Ectodermal cell (in vitro differentiated cells): ENCODE measurements at regions not wholly inside any gene's neighbourhood (a gene's known extent, or its start where the extent isn't known, plus 50 kb on each side); places are given as distances from the start of the nearest gene placed in this dataset.

ENCODE experiments used
- H3K27ac ChIP-seq: 2 replicates; pipeline ENCODE4 v1.7.0; 2013; ENCODE audit warnings: mild to moderate bottlenecking, low read depth, low read length; ENCODE audit not compliant: insufficient read depth, poor library complexity, severe bottlenecking
- H3K27me3 ChIP-seq: 2 replicates; pipeline ENCODE4 v1.7.0; 2013; ENCODE audit warnings: mild to moderate bottlenecking, low read length; ENCODE audit not compliant: insufficient read depth, control insufficient read depth, poor library complexity, severe bottlenecking
- H3K36me3 ChIP-seq: one replicate; pipeline ENCODE4 v1.7.0; 2013; ENCODE audit warnings: low read length; ENCODE audit not compliant: control insufficient read depth, insufficient read depth
- H3K4me1 ChIP-seq: one replicate; pipeline ENCODE4 v1.7.0; 2013; ENCODE audit warnings: low read length; ENCODE audit not compliant: control insufficient read depth, insufficient read depth
- H3K4me3 ChIP-seq: 2 replicates; pipeline ENCODE4 v1.7.0; 2013; ENCODE audit warnings: low read depth, low read length, control low read depth; ENCODE audit not compliant: insufficient read depth
- H3K9me3 ChIP-seq: 2 replicates; pipeline ENCODE4 v1.7.0; 2013; ENCODE audit warnings: mild to moderate bottlenecking, low read length, moderate library complexity; ENCODE audit not compliant: control insufficient read depth
- WGBS, 2 experiments: methylation state at CpG; one replicate each; pipeline ENCODE4 v1.1.7; 2013; ENCODE audit warnings: missing lambda C conversion rate in 2 of 2; 5-methylcytosine and 5-hydroxymethylcytosine counted together

DNA sequence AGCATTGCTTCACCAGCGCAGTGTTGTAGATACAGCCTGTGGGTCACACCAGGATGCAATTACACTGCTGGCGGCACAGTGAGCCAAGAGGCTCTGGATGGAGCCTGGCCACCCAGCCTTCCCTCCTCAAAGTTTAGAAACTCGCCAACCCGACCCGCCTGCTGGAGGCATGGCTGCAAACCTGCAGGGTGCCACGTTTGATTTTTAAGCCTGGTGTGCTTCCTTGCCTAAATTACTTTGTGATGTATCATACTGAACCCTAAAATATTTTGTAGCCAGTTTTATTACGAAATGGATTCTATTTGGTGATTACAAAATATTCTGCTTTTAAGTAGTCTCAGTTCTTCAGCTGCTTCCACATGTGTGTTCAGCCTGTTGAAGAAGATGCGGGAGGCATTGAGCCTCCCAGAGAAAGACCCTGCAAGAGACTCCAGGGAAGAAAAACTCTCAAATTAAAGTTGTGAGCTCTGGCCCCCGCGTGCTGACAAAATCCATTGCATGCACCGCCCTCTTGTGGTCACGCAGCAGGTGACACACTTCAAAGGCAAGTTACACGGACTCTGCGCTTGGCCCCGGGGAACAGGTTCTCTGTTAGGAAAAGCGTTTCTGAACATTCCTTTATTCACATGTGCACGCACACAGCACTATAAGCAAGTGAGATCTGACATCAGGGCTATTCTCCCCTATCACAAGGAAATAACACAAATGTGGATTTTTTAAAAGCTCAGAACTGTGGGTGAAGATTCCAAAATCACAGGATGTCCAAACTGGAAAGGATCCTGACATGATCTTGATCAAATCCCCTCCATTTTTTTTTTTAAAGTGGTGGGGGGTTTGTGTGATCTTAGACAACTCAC lies 63.0 kb upstream of the TWIST2 start:
- no peaks in the 10 kb centered on the region for H3K36me3 ChIP-seq
- H3K4me3 ChIP-seq = no peak overlapping the region
- H3K27me3 ChIP-seq = no peaks in the 10 kb centered on the region
- H3K27ac ChIP-seq = no peak overlapping the region
- H3K4me1 ChIP-seq = no peaks in the 10 kb centered on the region
- WGBS, 2 experiments = 40 to 44% methylated on average over 17 of the region's 17 CpGs
- no peaks in the 10 kb centered on the region for H3K9me3 ChIP-seq

DNA sequence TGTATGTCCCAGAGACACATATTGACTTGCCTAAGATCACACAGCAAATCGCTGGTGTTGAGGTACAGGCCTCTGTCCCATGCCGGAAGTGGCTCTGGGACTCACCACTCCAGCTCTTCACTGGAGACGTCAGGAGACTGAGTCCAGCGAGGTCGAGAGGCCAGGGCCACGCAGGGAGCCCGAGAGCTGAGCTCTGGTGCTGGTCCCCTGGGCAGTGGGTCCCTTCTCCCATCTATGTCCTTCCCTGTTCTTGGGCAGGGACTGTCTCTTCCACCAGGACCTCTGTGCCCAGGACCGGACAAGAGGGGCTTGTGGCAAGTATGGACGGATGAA lies 62.4 kb upstream of the TWIST2 start:
- no peak overlapping the region for H3K4me3 ChIP-seq
- H3K36me3 ChIP-seq = no peaks in the 10 kb centered on the region
- H3K4me1 ChIP-seq = no peaks in the 10 kb centered on the region
- no peak overlapping the region for H3K27ac ChIP-seq
- H3K27me3 ChIP-seq = no peaks in the 10 kb centered on the region
- 88 to 90% methylated on average over 9 of the region's 9 CpGs for WGBS, 2 experiments
- H3K9me3 ChIP-seq = no peaks in the 10 kb centered on the region

DNA sequence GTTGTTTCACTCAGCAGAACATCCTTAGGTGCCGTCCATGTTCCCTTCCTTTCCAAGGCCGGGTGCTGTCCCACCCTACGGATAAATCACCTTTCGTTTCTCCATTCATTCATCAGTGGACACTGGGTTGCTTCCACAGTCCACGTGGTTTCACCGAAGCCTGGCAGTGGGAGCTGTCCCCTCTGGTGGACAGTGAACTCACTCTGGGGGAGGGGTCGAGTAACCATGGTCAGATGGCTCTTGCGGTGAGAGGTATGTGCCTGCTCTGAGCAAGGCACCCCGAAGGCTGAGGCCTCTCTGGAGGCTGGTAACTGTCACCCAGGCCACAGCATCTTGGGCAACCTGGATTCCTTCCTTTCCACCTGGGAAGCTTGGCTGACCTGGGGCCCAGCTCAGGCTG lies 61.5 kb upstream of the TWIST2 start:
- 93 to 94% methylated on average over 9 of the region's 9 CpGs for WGBS, 2 experiments
- Histone ChIP-seq H3K9me3 (no peaks in the 10 kb centered on the region), H3K27ac (no peak overlapping the region), H3K4me3 (no peak overlapping the region), H3K36me3 (no peaks in the 10 kb centered on the region), H3K27me3 (no peaks in the 10 kb centered on the region), H3K4me1 (no peaks in the 10 kb centered on the region)

DNA sequence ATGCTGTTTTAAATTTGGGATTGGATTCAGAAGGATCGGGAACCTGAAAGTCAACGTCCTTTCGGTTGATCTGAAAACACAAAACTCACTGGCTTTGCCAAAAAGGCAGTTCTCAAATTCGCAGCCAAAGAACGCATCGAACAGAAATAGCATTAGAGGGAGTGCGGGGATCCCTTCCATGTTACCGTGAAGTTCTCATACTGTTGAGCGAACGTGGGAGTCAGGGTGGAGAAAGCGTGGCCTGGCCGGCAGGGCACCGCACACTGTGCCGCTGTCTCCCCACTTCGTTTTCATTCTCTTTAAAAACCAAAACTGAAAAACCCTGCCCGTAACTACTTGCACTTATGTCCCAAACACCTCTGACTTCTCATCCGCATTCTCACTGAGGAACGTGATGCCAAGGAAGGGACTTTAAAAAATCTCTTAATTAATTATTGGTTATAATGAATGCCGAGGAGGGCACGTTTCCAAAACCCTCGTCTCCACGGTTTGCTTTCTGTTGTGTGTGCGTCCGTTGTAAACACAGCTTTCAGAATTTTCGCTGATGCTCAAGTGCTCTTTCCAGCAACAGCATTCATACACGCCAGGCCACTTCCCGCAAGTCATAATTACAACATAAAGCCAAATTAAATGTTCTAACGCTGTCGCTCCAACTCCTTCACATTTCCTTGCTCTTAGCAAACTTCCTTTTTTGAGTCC lies 60.9 kb upstream of the TWIST2 start:
- H3K36me3 ChIP-seq = no peaks in the 10 kb centered on the region
- H3K4me3 ChIP-seq = no peak overlapping the region
- H3K27ac ChIP-seq = no peak overlapping the region
- H3K27me3 ChIP-seq = no peaks in the 10 kb centered on the region
- 94 to 95% methylated on average over 29 of the region's 29 CpGs for WGBS, 2 experiments
- no peaks in the 10 kb centered on the region for H3K4me1 ChIP-seq
- H3K9me3 ChIP-seq = no peaks in the 10 kb centered on the region

DNA sequence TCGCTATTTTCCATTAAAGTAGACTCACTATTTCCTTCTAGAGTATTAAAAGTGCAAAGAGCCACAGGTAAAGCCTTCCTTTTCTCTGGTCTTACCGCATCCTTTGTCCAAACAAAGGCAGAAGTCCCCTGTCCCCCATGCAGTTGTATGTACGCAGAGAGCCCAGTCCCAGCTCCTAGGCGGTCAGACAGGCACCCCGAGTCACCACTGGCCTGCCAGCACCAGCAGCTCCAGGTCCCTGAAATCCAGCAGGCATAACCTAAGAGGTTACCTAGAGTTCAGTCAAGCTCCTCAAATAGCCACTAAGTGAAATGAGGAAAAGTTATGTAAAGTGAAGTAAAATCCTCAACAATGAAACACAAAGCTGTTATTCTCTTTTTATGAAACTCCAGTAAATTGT lies 60.4 kb upstream of the TWIST2 start:
- no peak overlapping the region for H3K4me3 ChIP-seq
- 91 to 95% methylated on average over 5 of the region's 5 CpGs for WGBS, 2 experiments
- H3K4me1 ChIP-seq = no peaks in the 10 kb centered on the region
- H3K9me3 ChIP-seq = no peaks in the 10 kb centered on the region
- no peaks in the 10 kb centered on the region for H3K27me3 ChIP-seq
- no peaks in the 10 kb centered on the region for H3K36me3 ChIP-seq
- no peak overlapping the region for H3K27ac ChIP-seq

DNA sequence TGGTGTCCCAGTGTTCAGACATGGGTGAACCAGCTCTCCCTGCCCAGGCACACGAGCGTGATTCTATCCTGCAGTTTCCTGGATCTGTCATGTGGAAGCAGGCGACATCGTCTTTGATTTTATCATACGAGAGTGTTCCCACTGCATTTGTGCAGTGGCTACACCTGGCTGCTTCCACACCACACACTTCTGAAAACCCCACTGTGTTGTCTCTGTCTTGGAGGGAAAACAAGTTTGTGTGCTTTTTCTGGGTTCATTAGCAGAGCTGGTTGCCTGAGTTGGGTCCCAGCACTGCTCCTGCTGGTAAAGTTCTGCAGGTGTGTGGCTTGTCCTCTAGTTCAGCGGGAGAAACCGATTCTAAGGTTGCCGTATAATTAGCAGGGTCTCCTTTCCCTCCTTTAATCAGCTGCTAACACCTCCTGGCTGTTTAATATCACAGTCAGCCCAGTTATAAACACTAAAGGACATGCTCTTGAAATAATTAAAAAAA lies 58.5 kb upstream of the TWIST2 start:
- Histone ChIP-seq H3K27me3 (no peaks in the 10 kb centered on the region), H3K27ac (no peak overlapping the region), H3K4me1 (no peaks in the 10 kb centered on the region), H3K9me3 (no peaks in the 10 kb centered on the region), H3K4me3 (no peak overlapping the region), H3K36me3 (no peaks in the 10 kb centered on the region)
- 94 to 95% methylated on average over 8 of the region's 8 CpGs for WGBS, 2 experiments

DNA sequence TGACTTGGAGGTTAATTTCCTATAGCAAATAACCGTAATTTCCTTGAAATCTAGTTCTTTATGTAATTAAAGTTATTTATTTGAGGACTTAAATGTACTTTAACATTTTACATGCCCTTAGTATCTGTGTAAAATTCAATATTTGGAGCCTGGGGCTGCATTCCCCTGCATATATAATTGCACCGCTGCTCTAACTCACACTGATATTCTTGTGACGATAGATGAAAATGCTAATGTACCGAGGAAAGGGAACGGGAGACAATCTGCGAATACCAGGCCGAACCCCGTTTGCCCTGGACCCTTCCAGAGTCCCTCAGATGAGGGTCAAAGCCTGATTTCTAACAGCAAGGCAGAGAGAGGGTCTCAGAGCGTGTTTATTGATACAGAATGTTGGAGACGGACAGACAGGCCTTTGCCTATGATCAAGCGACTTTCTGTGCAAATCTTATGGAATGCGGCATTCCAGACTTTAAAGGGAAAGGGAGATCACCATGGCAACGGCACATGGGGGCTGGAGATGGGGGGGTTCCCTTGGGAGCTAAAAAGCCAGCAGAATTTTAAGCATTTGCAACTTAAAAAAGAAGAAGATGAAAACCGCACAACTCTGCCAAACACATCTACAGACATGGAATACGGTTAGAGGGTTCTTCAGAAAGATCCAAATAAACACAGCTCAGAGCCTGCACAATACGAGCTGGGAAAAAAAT lies 57.6 kb upstream of the TWIST2 start:
- no peak overlapping the region for H3K27ac ChIP-seq
- H3K27me3 ChIP-seq = no peaks in the 10 kb centered on the region
- 95 to 96% methylated on average over 15 of the region's 16 CpGs for WGBS, 2 experiments
- H3K36me3 ChIP-seq = no peaks in the 10 kb centered on the region
- H3K9me3 ChIP-seq = no peaks in the 10 kb centered on the region
- H3K4me1 ChIP-seq = no peaks in the 10 kb centered on the region
- no peak overlapping the region for H3K4me3 ChIP-seq

DNA sequence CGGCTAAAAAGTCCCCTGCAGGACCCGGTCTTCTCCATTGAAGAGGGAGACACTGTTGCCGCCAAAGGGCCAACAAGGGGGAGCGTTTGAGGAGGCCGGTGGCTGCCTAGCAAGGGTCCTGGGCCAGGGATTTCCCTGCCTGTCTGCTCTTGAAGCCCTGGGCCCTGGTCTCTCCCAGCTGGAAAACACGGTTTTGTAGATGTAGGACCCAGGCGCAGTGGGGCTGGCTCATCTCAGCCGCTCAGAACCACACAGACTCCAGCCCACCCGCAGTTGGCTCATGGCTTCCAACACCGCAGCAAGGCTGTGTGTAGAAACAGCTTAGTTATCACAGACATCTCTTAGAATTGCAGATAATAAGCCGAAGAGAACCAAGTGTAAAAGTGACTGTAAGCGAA lies 57.1 kb upstream of the TWIST2 start:
- Histone ChIP-seq H3K9me3 (no peaks in the 10 kb centered on the region), H3K36me3 (no peaks in the 10 kb centered on the region), H3K27me3 (no peaks in the 10 kb centered on the region), H3K27ac (no peak overlapping the region), H3K4me3 (no peak overlapping the region), H3K4me1 (no peaks in the 10 kb centered on the region)
- 93 to 95% methylated on average over 12 of the region's 12 CpGs for WGBS, 2 experiments

DNA sequence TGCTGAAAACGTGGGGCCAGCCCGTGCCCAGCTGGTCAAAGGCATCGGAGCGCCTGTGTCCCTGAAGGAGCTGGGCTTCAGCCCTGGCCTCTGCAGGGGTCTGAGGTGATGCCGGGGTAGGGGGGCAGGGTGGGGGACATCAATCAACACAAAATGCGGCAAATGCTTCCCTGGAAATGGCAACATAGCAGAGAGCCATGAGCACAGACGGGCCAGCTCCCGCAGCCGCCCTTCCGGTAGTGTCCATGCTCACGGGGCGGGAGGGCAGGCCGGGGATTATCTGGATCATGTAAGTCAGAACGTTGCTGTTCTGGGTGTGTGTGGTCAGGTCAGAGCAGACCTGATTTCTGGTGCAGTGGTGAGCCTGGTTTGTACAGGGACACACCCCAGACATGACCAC lies 56.5 kb upstream of the TWIST2 start:
- WGBS, 2 experiments = 83 to 86% methylated on average over 14 of the region's 14 CpGs
- no peaks in the 10 kb centered on the region for H3K9me3 ChIP-seq
- H3K36me3 ChIP-seq = no peaks in the 10 kb centered on the region
- no peaks in the 10 kb centered on the region for H3K4me1 ChIP-seq
- no peak overlapping the region for H3K27ac ChIP-seq
- no peak overlapping the region for H3K4me3 ChIP-seq
- no peaks in the 10 kb centered on the region for H3K27me3 ChIP-seq

DNA sequence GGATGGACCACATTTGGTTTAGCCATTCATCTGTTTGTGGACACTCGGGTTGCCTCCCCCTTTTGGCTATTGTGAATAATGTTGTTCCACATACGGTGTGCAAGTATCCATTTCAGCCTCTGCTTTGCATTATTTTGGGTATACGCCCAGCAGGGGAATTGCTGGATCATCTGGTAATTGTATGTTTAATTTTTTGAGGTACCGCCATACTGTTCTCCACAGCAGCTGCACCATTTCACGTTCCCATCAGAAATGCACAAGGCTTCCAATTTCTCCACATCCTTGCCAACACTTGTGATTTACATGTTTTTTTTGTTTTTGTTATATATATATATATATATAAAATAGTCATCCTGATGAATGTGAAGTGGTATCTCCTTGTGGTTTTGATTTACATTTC lies 54.6 kb upstream of the TWIST2 start:
- H3K27me3 ChIP-seq = no peaks in the 10 kb centered on the region
- no peaks in the 10 kb centered on the region for H3K9me3 ChIP-seq
- H3K36me3 ChIP-seq = no peaks in the 10 kb centered on the region
- H3K4me1 ChIP-seq = no peaks in the 10 kb centered on the region
- no peak overlapping the region for H3K4me3 ChIP-seq
- WGBS, 2 experiments = 90 to 99% methylated on average over 5 of the region's 5 CpGs
- H3K27ac ChIP-seq = no peak overlapping the region
